ENCODE measurements at regions not wholly inside any gene's neighbourhood (a gene's known extent, or its start where the extent isn't known, plus 50 kb on each side); places are given as distances from the start of the nearest gene placed in this dataset.
"Not testable (repeated sequence)": the region's sequence is repeated elsewhere in the genome, so short reads cannot be mapped to it uniquely, and the experiment has no call there.

GRCh38 chr2:226466589-226466988 is 333.0 kb downstream of the IRS1 start:
- no peak for DNase-seq
- no peak overlapping the region for H3K4me3 ChIP-seq (ENCODE audit: low read length in 2 of 2)
- no peaks in the 10 kb centered on the region for H3K27me3 ChIP-seq (ENCODE audit: control insufficient read depth in 1 of 2, insufficient read depth in 2 of 2, low read length in 1 of 2)
- intact Hi-C loops (cut with DNase I) = no loop called here
- 86 to 91% methylated on average over 2 of the region's 2 CpGs for WGBS, 2 donors
- H3K36me3 ChIP-seq (ENCODE audit: control insufficient read depth in 1 of 2, insufficient read depth in 2 of 2, low read length in 1 of 2) = no peaks in the 10 kb centered on the region
- no peaks in the 10 kb centered on the region for H3K9me3 ChIP-seq (ENCODE audit: control insufficient read depth, low read length)
- no peaks in the 10 kb centered on the region for H3K4me1 ChIP-seq (ENCODE audit: control insufficient read depth in 1 of 2, insufficient read depth in 2 of 2, low read length in 2 of 2)
- no peak for ATAC-seq (ENCODE audit: low FRiP score)
- no peak overlapping the region for H3K27ac ChIP-seq (ENCODE audit: low read depth in 1 of 2, low read length in 2 of 2)

GRCh38 chr2:226466124-226466523 is 333.5 kb downstream of the IRS1 start:
- intact Hi-C loops (cut with DNase I) = no loop called here
- Histone ChIP-seq H3K9me3 (ENCODE audit: control insufficient read depth, low read length) (no peaks in the 10 kb centered on the region), H3K27ac (ENCODE audit: low read depth in 1 of 2, low read length in 2 of 2) (no peak overlapping the region), H3K36me3 (ENCODE audit: control insufficient read depth in 1 of 2, insufficient read depth in 2 of 2, low read length in 1 of 2) (no peaks in the 10 kb centered on the region), H3K27me3 (ENCODE audit: control insufficient read depth in 1 of 2, insufficient read depth in 2 of 2, low read length in 1 of 2) (no peaks in the 10 kb centered on the region), H3K4me1 (ENCODE audit: control insufficient read depth in 1 of 2, insufficient read depth in 2 of 2, low read length in 2 of 2) (no peaks in the 10 kb centered on the region), H3K4me3 (ENCODE audit: low read length in 2 of 2) (no peak overlapping the region)
- no peak for ATAC-seq (ENCODE audit: low FRiP score)
- 95 to 100% methylated on average over 1 of the region's 1 CpG for WGBS, 2 donors
- no peak for DNase-seq

DNA sequence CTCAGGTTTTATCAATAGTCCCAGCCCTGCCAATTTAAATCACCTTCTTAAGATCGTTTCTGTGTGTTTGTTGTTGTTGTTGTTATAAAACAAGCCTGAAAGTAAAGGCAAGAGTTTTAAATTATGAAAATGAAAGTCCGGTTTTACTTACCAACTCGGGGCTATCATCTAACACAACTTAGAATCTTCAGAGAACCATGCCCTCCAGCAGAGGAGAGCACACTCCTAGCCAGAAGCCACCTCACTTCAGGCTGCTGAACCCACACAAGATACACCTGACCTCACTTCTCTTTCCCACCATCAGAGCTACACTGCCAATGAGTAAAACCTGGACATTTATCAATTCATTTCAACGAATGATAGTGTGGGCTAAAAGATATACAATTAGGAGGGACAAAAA is 335.2 kb downstream of the IRS1 start:
- no peaks in the 10 kb centered on the region for H3K27me3 ChIP-seq (ENCODE audit: control insufficient read depth in 1 of 2, insufficient read depth in 2 of 2, low read length in 1 of 2)
- DNase-seq (no peak), ATAC-seq (ENCODE audit: low FRiP score) (no peak)
- intact Hi-C loops (cut with DNase I) = no loop called here
- H3K4me1 ChIP-seq (ENCODE audit: control insufficient read depth in 1 of 2, insufficient read depth in 2 of 2, low read length in 2 of 2) = no peaks in the 10 kb centered on the region
- no peaks in the 10 kb centered on the region for H3K36me3 ChIP-seq (ENCODE audit: control insufficient read depth in 1 of 2, insufficient read depth in 2 of 2, low read length in 1 of 2)
- 79 to 86% methylated on average over 4 of the region's 4 CpGs for WGBS, 2 donors
- no peaks in the 10 kb centered on the region for H3K9me3 ChIP-seq (ENCODE audit: control insufficient read depth, low read length)
- no peak overlapping the region for H3K27ac ChIP-seq (ENCODE audit: low read depth in 1 of 2, low read length in 2 of 2)
- no peak overlapping the region for H3K4me3 ChIP-seq (ENCODE audit: low read length in 2 of 2)

GRCh38 chr2:226463154-226463553 is 336.5 kb downstream of the IRS1 start:
- ATAC-seq (ENCODE audit: low FRiP score) = no peak
- no peaks in the 10 kb centered on the region for H3K36me3 ChIP-seq (ENCODE audit: control insufficient read depth in 1 of 2, insufficient read depth in 2 of 2, low read length in 1 of 2)

GRCh38 chr2:226461981-226462380 is 337.6 kb downstream of the IRS1 start:
- H3K36me3 ChIP-seq (ENCODE audit: control insufficient read depth in 1 of 2, insufficient read depth in 2 of 2, low read length in 1 of 2) = no peaks in the 10 kb centered on the region
- H3K27me3 ChIP-seq (ENCODE audit: control insufficient read depth in 1 of 2, insufficient read depth in 2 of 2, low read length in 1 of 2) = no peaks in the 10 kb centered on the region
- ATAC-seq (ENCODE audit: low FRiP score) = no peak
- no peak for DNase-seq
- 58 to 70% methylated on average over 4 of the region's 4 CpGs for WGBS, 2 donors
- no peak overlapping the region for H3K27ac ChIP-seq (ENCODE audit: low read depth in 1 of 2, low read length in 2 of 2)
- no peak overlapping the region for H3K4me3 ChIP-seq (ENCODE audit: low read length in 2 of 2)
- no peaks in the 10 kb centered on the region for H3K4me1 ChIP-seq (ENCODE audit: control insufficient read depth in 1 of 2, insufficient read depth in 2 of 2, low read length in 2 of 2)
- H3K9me3 ChIP-seq (ENCODE audit: control insufficient read depth, low read length) = no peaks in the 10 kb centered on the region
- intact Hi-C loops (cut with DNase I) = no loop called here

More at GRCh38 chr2:226463154-226463553, 336.5 kb downstream of the IRS1 start:
- Histone ChIP-seq H3K27me3 (ENCODE audit: control insufficient read depth in 1 of 2, insufficient read depth in 2 of 2, low read length in 1 of 2) (no peaks in the 10 kb centered on the region), H3K27ac (ENCODE audit: low read depth in 1 of 2, low read length in 2 of 2) (no peak overlapping the region), H3K4me1 (ENCODE audit: control insufficient read depth in 1 of 2, insufficient read depth in 2 of 2, low read length in 2 of 2) (no peaks in the 10 kb centered on the region), H3K9me3 (ENCODE audit: control insufficient read depth, low read length) (no peaks in the 10 kb centered on the region), H3K4me3 (ENCODE audit: low read length in 2 of 2) (no peak overlapping the region)
- intact Hi-C loops (cut with DNase I) = no loop called here
- WGBS, 2 donors = 93 to 94% methylated on average over 2 of the region's 2 CpGs
- DNase-seq = no peak

- 99 to 100% methylated on average over 1 of the region's 1 CpG for WGBS, 2 donors
- H3K9me3 ChIP-seq (ENCODE audit: control insufficient read depth, low read length); intact Hi-C loops (cut with DNase I); H3K36me3 ChIP-seq (ENCODE audit: control insufficient read depth in 1 of 2, insufficient read depth in 2 of 2, low read length in 1 of 2); ATAC-seq (ENCODE audit: low FRiP score); H3K4me1 ChIP-seq (ENCODE audit: control insufficient read depth in 1 of 2, insufficient read depth in 2 of 2, low read length in 2 of 2); H3K27ac ChIP-seq (ENCODE audit: low read depth in 1 of 2, low read length in 2 of 2); DNase-seq; H3K27me3 ChIP-seq (ENCODE audit: control insufficient read depth in 1 of 2, insufficient read depth in 2 of 2, low read length in 1 of 2); H3K4me3 ChIP-seq (ENCODE audit: low read length in 2 of 2): not testable (repeated sequence)
Measured at GRCh38 chr2:226456144-226456543, 343.5 kb downstream of the IRS1 start.

GRCh38 chr2:226452768-226453167 is 346.9 kb downstream of the IRS1 start:
- Histone ChIP-seq H3K36me3 (ENCODE audit: control insufficient read depth in 1 of 2, insufficient read depth in 2 of 2, low read length in 1 of 2) (no peaks in the 10 kb centered on the region), H3K27ac (ENCODE audit: low read depth in 1 of 2, low read length in 2 of 2) (no peak overlapping the region), H3K27me3 (ENCODE audit: control insufficient read depth in 1 of 2, insufficient read depth in 2 of 2, low read length in 1 of 2) (no peaks in the 10 kb centered on the region), H3K4me1 (ENCODE audit: control insufficient read depth in 1 of 2, insufficient read depth in 2 of 2, low read length in 2 of 2) (no peaks in the 10 kb centered on the region), H3K9me3 (ENCODE audit: control insufficient read depth, low read length) (no peaks in the 10 kb centered on the region), H3K4me3 (ENCODE audit: low read length in 2 of 2) (no peak overlapping the region)
- DNase-seq (no peak), ATAC-seq (ENCODE audit: low FRiP score) (no peak)
- intact Hi-C loops (cut with DNase I) = no loop called here
- WGBS, 2 donors = 75 to 97% methylated on average over 2 of the region's 2 CpGs

DNA sequence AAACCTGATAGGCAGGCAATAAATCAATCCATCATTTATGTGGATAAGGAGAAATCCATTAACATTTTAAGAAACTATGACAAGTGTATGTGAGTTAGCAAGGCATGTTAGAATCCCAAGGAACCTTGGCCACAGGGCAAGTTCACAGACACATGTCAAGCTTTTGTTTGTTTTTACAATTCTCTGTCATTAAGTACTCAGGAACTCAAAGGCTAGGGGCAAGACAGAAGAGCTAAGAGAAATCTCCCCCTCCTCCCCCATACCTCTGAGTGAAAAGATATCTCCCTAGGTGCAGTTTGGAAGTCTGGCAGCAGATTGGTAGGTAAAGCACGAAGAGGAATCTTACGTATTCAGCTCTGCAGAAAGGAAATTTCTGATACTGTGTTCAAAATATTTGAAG is 348.1 kb downstream of the IRS1 start:
- H3K27ac ChIP-seq (ENCODE audit: low read depth in 1 of 2, low read length in 2 of 2) = no peak overlapping the region
- H3K9me3 ChIP-seq (ENCODE audit: control insufficient read depth, low read length) = no peaks in the 10 kb centered on the region
- WGBS, 2 donors = 77 to 92% methylated on average over 2 of the region's 2 CpGs

GRCh38 chr2:226450141-226450540 is 349.5 kb downstream of the IRS1 start:
- intact Hi-C loops (cut with DNase I) = no loop called here
- 91 to 97% methylated on average over 6 of the region's 6 CpGs for WGBS, 2 donors
- DNase-seq (no peak), ATAC-seq (ENCODE audit: low FRiP score) (no peak)
- Histone ChIP-seq H3K4me3 (ENCODE audit: low read length in 2 of 2) (no peak overlapping the region), H3K27me3 (ENCODE audit: control insufficient read depth in 1 of 2, insufficient read depth in 2 of 2, low read length in 1 of 2) (no peaks in the 10 kb centered on the region), H3K4me1 (ENCODE audit: control insufficient read depth in 1 of 2, insufficient read depth in 2 of 2, low read length in 2 of 2) (no peaks in the 10 kb centered on the region), H3K36me3 (ENCODE audit: control insufficient read depth in 1 of 2, insufficient read depth in 2 of 2, low read length in 1 of 2) (no peaks in the 10 kb centered on the region), H3K27ac (ENCODE audit: low read depth in 1 of 2, low read length in 2 of 2) (no peak overlapping the region), H3K9me3 (ENCODE audit: control insufficient read depth, low read length) (no peaks in the 10 kb centered on the region)

More for the DNA sequence above, 348.1 kb downstream of the IRS1 start:
- H3K27me3 ChIP-seq (ENCODE audit: control insufficient read depth in 1 of 2, insufficient read depth in 2 of 2, low read length in 1 of 2) = no peaks in the 10 kb centered on the region
- H3K4me3 ChIP-seq (ENCODE audit: low read length in 2 of 2) = no peak overlapping the region
- intact Hi-C loops (cut with DNase I) = no loop called here
- no peak for ATAC-seq (ENCODE audit: low FRiP score)
- H3K4me1 ChIP-seq (ENCODE audit: control insufficient read depth in 1 of 2, insufficient read depth in 2 of 2, low read length in 2 of 2) = no peaks in the 10 kb centered on the region
- H3K36me3 ChIP-seq (ENCODE audit: control insufficient read depth in 1 of 2, insufficient read depth in 2 of 2, low read length in 1 of 2) = no peaks in the 10 kb centered on the region
- no peak for DNase-seq
